GM04503 (cell line): ENCODE measurements at regions not wholly inside any gene's neighbourhood (a gene's known extent, or its start where the extent isn't known, plus 50 kb on each side); places are given as distances from the start of the nearest gene placed in this dataset.

Experiments
- DNase-seq: peaks from one replicate; pipeline ENCODE4 v3.0.0-alpha.2; 2012; ENCODE audit warnings: low read depth

DNA sequence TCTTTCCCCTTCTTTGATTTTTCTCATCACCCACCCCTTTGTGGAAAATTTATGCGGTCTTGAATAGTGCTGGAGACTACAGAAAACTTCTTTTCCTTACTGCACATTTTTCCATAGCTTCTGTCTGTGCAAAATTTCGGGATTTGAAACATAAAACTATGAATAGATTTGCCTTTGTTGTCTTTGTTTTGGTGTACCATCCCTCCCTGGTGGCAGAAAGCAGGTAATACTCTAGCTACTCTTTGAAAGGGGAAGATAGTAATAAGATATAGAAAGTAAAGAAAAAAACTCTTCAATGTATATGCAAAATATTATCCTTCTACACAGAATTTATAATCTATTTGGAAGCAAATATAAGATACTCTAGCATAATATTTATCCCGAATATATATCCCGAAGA is 79.1 kb upstream of the LMO3 start:
- DNase-seq: no peak

DNA sequence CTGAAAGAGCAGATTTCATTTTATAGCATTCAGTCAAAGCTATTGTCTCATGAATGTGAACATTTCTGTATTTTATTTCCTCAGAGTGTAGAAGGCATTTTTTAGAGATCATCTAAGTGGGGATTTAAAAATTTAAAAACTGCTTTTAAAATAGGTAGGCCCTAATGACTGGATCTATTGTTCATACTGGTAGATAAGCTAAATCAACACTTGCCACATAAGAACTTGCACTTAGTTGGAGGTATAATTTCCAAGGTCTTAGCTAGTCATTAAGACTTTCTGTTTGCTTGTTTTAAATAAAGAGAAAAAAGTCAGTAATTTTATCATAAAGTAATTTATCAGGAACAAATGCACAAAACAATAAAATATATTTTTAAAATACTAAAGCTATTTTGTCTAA is 75.2 kb upstream of the LMO3 start:
- DNase-seq: no peak

DNA sequence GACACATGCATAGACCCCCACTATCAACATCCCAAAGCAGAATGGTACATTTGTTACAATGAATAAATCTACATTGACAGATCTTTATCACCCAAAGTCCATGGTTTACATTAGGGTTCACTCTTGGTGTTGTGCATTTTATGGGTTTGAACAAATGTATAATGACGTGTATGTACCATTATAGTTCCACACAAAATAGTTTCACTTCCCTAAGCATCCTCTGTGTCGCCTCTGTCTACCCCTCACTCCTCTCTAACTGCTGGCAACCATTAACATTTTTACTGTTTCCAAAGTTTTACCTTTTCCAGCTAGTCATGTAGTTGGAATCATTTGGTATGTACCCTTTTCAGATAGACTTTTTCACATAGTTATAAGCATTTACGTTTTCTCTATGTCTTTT is 69.5 kb upstream of the LMO3 start:
- no peak for DNase-seq

DNA sequence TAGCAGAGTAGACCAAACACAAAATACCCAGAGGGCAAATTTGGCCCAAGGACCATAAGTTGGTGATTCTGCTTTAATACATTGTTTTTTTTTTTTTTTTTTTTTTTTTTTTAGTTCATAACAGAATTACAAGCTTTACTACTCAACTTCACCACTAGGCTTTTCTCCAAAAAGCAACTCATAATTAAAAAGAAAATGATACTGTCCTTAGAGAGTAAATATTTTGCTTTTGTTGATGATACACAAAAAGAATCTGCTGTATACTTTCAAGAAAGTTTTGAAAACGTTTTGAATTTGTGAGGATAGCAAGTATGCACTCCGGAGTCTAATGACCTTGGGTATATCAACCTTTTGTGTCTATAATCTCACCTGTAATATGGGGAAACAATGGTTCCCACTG is 68.9 kb upstream of the LMO3 start:
- DNase-seq: no peak

DNA sequence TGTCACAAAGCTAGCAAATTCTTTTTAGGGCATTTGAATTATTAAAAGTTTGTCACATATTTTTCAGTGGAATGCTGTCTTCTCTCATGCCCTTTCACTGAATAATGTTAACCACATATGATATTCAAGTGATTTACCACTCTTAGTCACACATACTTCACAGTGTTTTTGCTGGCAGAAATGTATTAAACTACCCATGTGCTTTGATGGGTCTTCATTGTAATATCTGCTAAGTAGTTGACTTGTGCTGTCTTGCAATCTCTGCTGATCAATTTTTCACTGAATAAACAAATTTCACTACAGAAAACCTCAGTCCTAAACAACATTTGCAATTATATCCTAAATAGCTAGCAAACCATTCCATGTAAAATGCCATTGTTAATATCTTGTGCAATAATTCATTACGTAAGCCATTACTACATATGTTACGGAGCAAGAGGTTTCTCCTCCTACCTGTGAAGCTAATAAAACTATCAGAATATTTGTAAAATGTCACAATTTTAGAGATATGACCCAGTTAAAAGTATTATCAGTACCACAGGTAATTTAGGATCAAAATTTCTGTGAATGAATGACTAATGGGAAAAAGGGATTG is 64.6 kb upstream of the LMO3 start:
- DNase-seq: no peak

DNA sequence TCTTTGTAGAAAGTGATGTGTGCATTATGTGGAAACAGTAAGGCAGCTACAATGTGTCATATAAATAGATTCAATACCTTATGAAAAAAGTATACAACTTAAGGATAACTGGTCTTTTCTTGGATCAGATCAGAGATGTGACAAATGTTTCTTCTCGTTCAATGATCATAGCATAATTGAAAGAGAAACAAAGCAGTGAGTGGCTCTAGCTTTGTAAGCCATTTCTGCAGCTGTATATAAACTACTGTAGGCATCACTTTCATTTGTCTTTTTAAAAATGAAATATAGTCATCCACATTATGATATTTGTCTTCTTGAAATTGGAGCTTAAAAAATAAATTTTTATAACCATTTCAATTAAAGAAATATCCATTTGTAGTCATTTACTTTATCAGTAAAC is 63.8 kb upstream of the LMO3 start:
- no peak for DNase-seq

DNA sequence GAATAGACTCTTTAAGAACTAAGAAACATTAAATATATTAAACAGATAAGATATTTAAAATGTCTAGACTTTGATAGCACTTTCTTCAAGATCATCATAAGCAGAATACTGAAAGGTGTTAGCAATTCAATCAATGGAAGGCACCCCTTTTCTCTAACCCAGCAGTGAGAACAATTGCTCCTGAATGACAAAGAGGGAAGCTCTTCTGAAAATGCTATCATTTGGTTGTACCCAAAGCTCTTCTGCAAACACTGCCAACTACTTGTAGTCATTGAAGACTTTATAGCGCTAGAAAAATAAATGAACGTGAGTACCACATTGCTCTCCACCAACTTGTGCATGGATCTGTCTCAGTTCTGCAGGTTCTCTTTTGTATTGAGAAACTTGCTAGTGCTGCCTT is 62.2 kb upstream of the LMO3 start:
- no peak for DNase-seq

DNA sequence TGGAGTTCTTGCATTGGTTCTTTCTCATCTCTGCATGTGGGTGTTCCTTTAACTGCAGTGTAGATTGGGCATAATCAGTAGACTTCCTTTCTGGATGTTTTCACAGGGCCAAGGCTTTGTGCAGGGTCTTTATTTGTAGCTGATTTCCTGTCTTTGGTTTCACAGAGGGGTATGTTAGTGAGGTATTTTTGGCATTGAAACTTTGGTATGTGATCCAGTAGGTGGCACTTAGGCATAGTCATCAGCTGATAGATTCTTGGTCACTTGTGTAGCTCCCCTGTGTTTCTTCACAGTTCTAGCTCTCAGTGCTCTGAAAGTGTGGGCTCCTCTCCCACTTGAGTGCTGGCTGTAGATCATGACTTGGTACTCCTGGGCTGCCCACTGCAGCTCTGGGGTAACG is 52.7 kb upstream of the LMO3 start:
- DNase-seq: no peak
